ENCODE measurements at regions not wholly inside any gene's neighbourhood (a gene's known extent, or its start where the extent isn't known, plus 50 kb on each side); places are given as distances from the start of the nearest gene placed in this dataset.

- ATAC-seq = no peak
Measured at GRCh38 chr4:32830160-32830559, 2110.0 kb downstream of the PCDH7 start.

GRCh38 chr4:32831104-32831503, 2110.9 kb downstream of the PCDH7 start:
- no peak for ATAC-seq
- TF ChIP-seq SNAI2 (CRISPR knock-in tag; IDR thresholded peaks at IDR 0.05) (no peak), CREB5 (CRISPR knock-in tag; IDR thresholded peaks at IDR 0.05; ENCODE audit: low read depth) (no peak), ESRRG (CRISPR knock-in tag; IDR thresholded peaks at IDR 0.05) (no peak), OSR1 (CRISPR knock-in tag; IDR thresholded peaks at IDR 0.05) (no peak), TCF4 (CRISPR knock-in tag; IDR thresholded peaks at IDR 0.05; ENCODE audit: borderline replicate concordance) (no peak), PATZ1 (CRISPR knock-in tag; IDR thresholded peaks at IDR 0.05; ENCODE audit: borderline replicate concordance) (no peak), BACH2 (CRISPR knock-in tag; IDR thresholded peaks at IDR 0.05; ENCODE audit: borderline replicate concordance) (no peak), POU6F1 (CRISPR knock-in tag; IDR thresholded peaks at IDR 0.05; ENCODE audit: borderline replicate concordance, low read depth) (no peak), ISL1 (CRISPR knock-in tag; IDR thresholded peaks at IDR 0.05) (no peak), ZNF565 (CRISPR knock-in tag; conservative IDR thresholded peaks at IDR 0.05; ENCODE audit: low read depth) (no peak), RARB (CRISPR knock-in tag; IDR thresholded peaks at IDR 0.05) (no peak), ARNTL (CRISPR knock-in tag; IDR thresholded peaks at IDR 0.05; ENCODE audit: borderline replicate concordance, low read depth) (no peak), ZFP30 (CRISPR knock-in tag; IDR thresholded peaks at IDR 0.05) (no peak), ZNF8 (CRISPR knock-in tag; IDR thresholded peaks at IDR 0.05) (no peak), ZC3H10 (CRISPR knock-in tag; IDR thresholded peaks at IDR 0.05) (no peak), ZFP3 (CRISPR knock-in tag; IDR thresholded peaks at IDR 0.05) (no peak), TOX (CRISPR knock-in tag; IDR thresholded peaks at IDR 0.05; ENCODE audit: borderline replicate concordance) (no peak), TSHZ2 (CRISPR knock-in tag; IDR thresholded peaks at IDR 0.05) (no peak), ZNF70 (CRISPR knock-in tag; IDR thresholded peaks at IDR 0.05) (no peak), CSDC2 (CRISPR knock-in tag; IDR thresholded peaks at IDR 0.05) (no peak)

More at GRCh38 chr4:32830160-32830559, 2110.0 kb downstream of the PCDH7 start:
- TF ChIP-seq SNAI2 (CRISPR knock-in tag; IDR thresholded peaks at IDR 0.05) = no peak
- no peak for TF ChIP-seq OSR1 (CRISPR knock-in tag; IDR thresholded peaks at IDR 0.05)
- no peak for TF ChIP-seq TSHZ2 (CRISPR knock-in tag; IDR thresholded peaks at IDR 0.05)
- TF ChIP-seq ZNF70 (CRISPR knock-in tag; IDR thresholded peaks at IDR 0.05) = no peak
- TF ChIP-seq ZFP30 (CRISPR knock-in tag; IDR thresholded peaks at IDR 0.05) = no peak
- TF ChIP-seq TOX (CRISPR knock-in tag; IDR thresholded peaks at IDR 0.05; ENCODE audit: borderline replicate concordance) = no peak

All from SK-N-SH treated with all-trans-retinoic acid at 6 μM for 48 hours (cell line).